ENCODE measurements at regions not wholly inside any gene's neighbourhood (a gene's known extent, or its start where the extent isn't known, plus 50 kb on each side); places are given as distances from the start of the nearest gene placed in this dataset.

- H3K18ac ChIP-seq (ENCODE audit: insufficient read length, low read depth, low read length): no peak overlapping the region
- no peak overlapping the region for H3T11ph ChIP-seq (ENCODE audit: low read length)
- H3K27me3 ChIP-seq (ENCODE audit: insufficient read depth, low read length): no peaks in the 10 kb centered on the region
- H4K91ac ChIP-seq (ENCODE audit: insufficient read length, low read depth, low read length): no peak overlapping the region
- H3K4me2 ChIP-seq (ENCODE audit: insufficient read depth, insufficient read length, low read length): no peak overlapping the region
- Mint-ChIP-seq H3K36me3 (ENCODE audit: insufficient read depth in 1 of 3, low read depth in 3 of 3) (no peaks in the 10 kb centered on the region), H3K27me3 (ENCODE audit: low read depth) (no peaks in the 10 kb centered on the region), H3K9me3 (no peaks in the 10 kb centered on the region), H3K27ac (no peak overlapping the region), H3K4me3 (no peak overlapping the region), H3K4me1 (peaks cover 10 to 12% of the 10 kb centered on the region in 2 experiments)
- no peak overlapping the region for H2AFZ ChIP-seq (ENCODE audit: low read length)
- no peak overlapping the region for H2BK5ac ChIP-seq (ENCODE audit: insufficient read length, low read length)
- DNase-seq: no peak
- H2BK15ac ChIP-seq (ENCODE audit: low read depth, low read length): no peak overlapping the region
- H2BK20ac ChIP-seq (ENCODE audit: low read depth, low read length, poor library complexity, severe bottlenecking): no peak overlapping the region
- H2AK5ac ChIP-seq (ENCODE audit: insufficient read length, low read length): no peak overlapping the region
- H4K20me1 ChIP-seq (ENCODE audit: control insufficient read depth, insufficient read depth, insufficient read length): no peaks in the 10 kb centered on the region
- no peak overlapping the region for H2BK12ac ChIP-seq (ENCODE audit: insufficient read length, low read depth, low read length)
- H2BK120ac ChIP-seq (ENCODE audit: low read depth, low read length, poor library complexity, severe bottlenecking): no peak overlapping the region
- no peak overlapping the region for H3K56ac ChIP-seq (ENCODE audit: insufficient read length, low read depth, low read length)
- no peak overlapping the region for H3K23ac ChIP-seq (ENCODE audit: insufficient read length, low read depth, low read length)
- no peak overlapping the region for H3K14ac ChIP-seq (ENCODE audit: insufficient read depth, low read length)
- no peak overlapping the region for H3K27ac ChIP-seq (ENCODE audit: insufficient read length, low read depth, low read length)
- no peak overlapping the region for H3K4ac ChIP-seq (ENCODE audit: low read depth, low read length)
- H3K79me2 ChIP-seq (ENCODE audit: insufficient read depth, low read length): no peaks in the 10 kb centered on the region
- no peaks in the 10 kb centered on the region for H3K4me1 ChIP-seq (ENCODE audit: insufficient read depth, low read length)
- no peaks in the 10 kb centered on the region for H3K79me1 ChIP-seq (ENCODE audit: insufficient read depth, low read depth, low read length, poor library complexity, severe bottlenecking)
- H3K23me2 ChIP-seq (ENCODE audit: insufficient read length, low read depth, low read length, poor library complexity, severe bottlenecking): no peaks in the 10 kb centered on the region
- no peak overlapping the region for H4K8ac ChIP-seq (replicated peaks; ENCODE audit: insufficient read length, low read depth, low read length)
- H3K9me3 ChIP-seq (ENCODE audit: control insufficient read depth, low read depth, low read length): no peaks in the 10 kb centered on the region
- H4K5ac ChIP-seq (ENCODE audit: insufficient read length, low read depth, low read length): no peak overlapping the region
- TF ChIP-seq CTCF (conservative IDR thresholded peaks at IDR 0.05): no peak
- H3K9ac ChIP-seq (ENCODE audit: extremely low read depth, insufficient read length, low read length): no peak overlapping the region
These were observed 144.6 kb upstream of the ZNF366 start for GRCh38 chr5:72651779-72652178.

Data from H9 (cell line).